Keratinocyte (primary cell): ENCODE measurements at regions not wholly inside any gene's neighbourhood (a gene's known extent, or its start where the extent isn't known, plus 50 kb on each side); places are given as distances from the start of the nearest gene placed in this dataset.

ENCODE experiments used
- DNase-seq: peaks from one replicate; pipeline ENCODE4 v3.0.0-alpha.2; 2011; ENCODE audit warnings: low read depth, missing footprints, low spot score
- FAIRE-seq: peaks from 2 replicates; lab custom pipeline; 2011; peaks lifted over from hg19 to GRCh38; lab: Jason Lieb, UNC
- H2AFZ ChIP-seq: 2 replicates; pipeline ENCODE4 v1.6.0; 2012; ENCODE audit warnings: low read length, control low read depth, inconsistent platforms; ENCODE audit not compliant: control insufficient read depth
- H3K27ac ChIP-seq: 2 replicates; pipeline ENCODE4 v1.5.1; 2011; ENCODE audit warnings: low read length; ENCODE audit not compliant: control insufficient read depth, insufficient read depth
- H3K27me3 ChIP-seq: 3 replicates; pipeline ENCODE4 v1.6.0; 2011; ENCODE audit warnings: low read length; ENCODE audit not compliant: control insufficient read depth, insufficient read depth; ENCODE audit errors: extremely low read depth
- H3K36me3 ChIP-seq, 2 experiments: 2 replicates in 1 of 2; 3 replicates in 1 of 2; pipeline ENCODE4 v1.5.1; 2011; ENCODE audit warnings: low read length in 2 of 2, mild to moderate bottlenecking in 1 of 2; ENCODE audit not compliant: control insufficient read depth in 2 of 2, insufficient read depth in 2 of 2; ENCODE audit errors: extremely low read depth in 1 of 2
- H3K4me1 ChIP-seq: 3 replicates; pipeline ENCODE4 v1.5.1; 2011; ENCODE audit warnings: low read length; ENCODE audit not compliant: control insufficient read depth, insufficient read depth; ENCODE audit errors: extremely low read depth
- H3K4me2 ChIP-seq: 3 replicates; pipeline ENCODE4 v1.6.0; 2011; ENCODE audit warnings: low read depth, low read length; ENCODE audit not compliant: control insufficient read depth, insufficient read depth; ENCODE audit errors: extremely low read depth
- H3K4me3 ChIP-seq, 3 experiments: fragments of 200-600 bp in 1 of 3; sonication (generic) in 1 of 3; 2 replicates in 2 of 3; 3 replicates in 1 of 3; pipeline ENCODE4 v1.5.1; 2011 to 2016; ENCODE audit warnings: low read length in 3 of 3, mild to moderate bottlenecking in 3 of 3, control low read depth in 2 of 3, inconsistent platforms in 1 of 3, low read depth in 1 of 3, mixed read lengths in 1 of 3, mixed run types in 1 of 3, moderate library complexity in 1 of 3; ENCODE audit not compliant: control insufficient read depth in 2 of 3, insufficient read depth in 2 of 3; ENCODE audit errors: extremely low read depth in 1 of 3
- H3K79me2 ChIP-seq: 2 replicates; pipeline ENCODE4 v1.6.0; 2012; ENCODE audit warnings: low read length; ENCODE audit not compliant: control insufficient read depth, insufficient read depth
- H3K9ac ChIP-seq: 3 replicates; pipeline ENCODE4 v1.6.0; 2011; ENCODE audit warnings: low read length; ENCODE audit not compliant: control insufficient read depth, insufficient read depth; ENCODE audit errors: extremely low read depth
- H3K9me1 ChIP-seq: 3 replicates; pipeline ENCODE4 v1.6.0; 2011; ENCODE audit warnings: low read length; ENCODE audit not compliant: control insufficient read depth, insufficient read depth; ENCODE audit errors: extremely low read depth
- H3K9me3 ChIP-seq: 2 replicates; pipeline ENCODE4 v1.5.1; 2012; ENCODE audit warnings: low read depth, low read length; ENCODE audit not compliant: control insufficient read depth
- H4K20me1 ChIP-seq: 3 replicates; pipeline ENCODE4 v1.6.0; 2011; ENCODE audit warnings: low read length; ENCODE audit not compliant: control insufficient read depth, insufficient read depth; ENCODE audit errors: extremely low read depth
- EZH2 ChIP-seq: IDR thresholded peaks from one replicate; pipeline ENCODE4 v1.6.1; 2012; ENCODE audit warnings: inconsistent platforms, mild to moderate bottlenecking, low read length, moderate library complexity
- dilution Hi-C: fragments of 300-500 bp; cut with MboI; formaldehyde crosslinking; loops from one replicate; pipeline ENCODE4 v1.7.0; 2020; ENCODE audit warnings: low sequenced_read_pairs; ENCODE audit not compliant: extremely low pct_ligation_motif_present
- TF ChIP-seq, protein P1 (sequence below), 3 experiments: IDR thresholded peaks in 1 of 3; conservative IDR thresholded peaks in 1 of 3; optimal IDR thresholded peaks in 1 of 3; 2 replicates in 2 of 3; 3 replicates in 1 of 3; pipeline versions ENCODE3 to v1.5.1; 2011; ENCODE audit warnings: low read length in 3 of 3, mild to moderate bottlenecking in 3 of 3, moderate library complexity in 2 of 3, control low read depth in 1 of 3, inconsistent platforms in 1 of 3; ENCODE audit not compliant: insufficient read depth in 2 of 3; ENCODE audit errors: extremely low read depth in 1 of 3

DNA sequence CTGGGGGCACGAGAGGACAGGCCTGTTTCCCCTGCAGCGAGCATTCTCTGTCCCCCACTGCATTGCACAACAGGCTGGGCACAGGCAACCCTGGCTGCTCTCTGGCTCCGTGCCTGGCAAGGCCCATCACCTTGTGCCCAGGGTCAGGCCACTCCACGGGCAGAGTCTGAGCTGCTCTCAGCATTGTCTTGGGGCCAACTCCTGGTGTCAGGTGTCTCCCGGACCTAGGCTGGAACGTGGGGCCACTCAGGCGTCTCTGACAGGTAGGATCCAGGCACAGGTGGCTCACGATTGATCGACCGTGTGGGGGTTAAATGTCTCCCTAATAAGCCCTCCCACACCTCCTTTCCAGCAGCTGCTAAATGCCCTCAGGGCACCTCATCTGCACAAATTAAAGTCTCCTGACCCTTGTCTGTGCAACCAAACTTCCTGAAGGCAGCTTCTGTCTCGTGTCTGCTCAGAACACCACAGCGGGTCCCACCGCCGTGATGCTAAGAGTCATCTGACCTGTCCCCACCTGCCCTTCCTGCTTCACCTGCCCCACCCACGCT, 66.6 kb upstream of the GPC1 start:
- Histone ChIP-seq H3K27ac (no peak overlapping the region), H3K4me1 (peaks cover 13% of the 10 kb centered on the region), H3K9me3 (no peaks in the 10 kb centered on the region), H4K20me1 (no peaks in the 10 kb centered on the region), H2AFZ (no peak overlapping the region), H3K27me3 (peaks cover 16% of the 10 kb centered on the region), H3K36me3 (no peaks in the 10 kb centered on the region), H3K9me1 (no peaks in the 10 kb centered on the region), H3K4me2 (no peak overlapping the region), H3K79me2 (no peaks in the 10 kb centered on the region), H3K4me3 (no peak overlapping the region), H3K9ac (no peak overlapping the region)
- FAIRE-seq, result no peak
- no peak for TF ChIP-seq EZH2
- TF ChIP-seq, protein P1, sequence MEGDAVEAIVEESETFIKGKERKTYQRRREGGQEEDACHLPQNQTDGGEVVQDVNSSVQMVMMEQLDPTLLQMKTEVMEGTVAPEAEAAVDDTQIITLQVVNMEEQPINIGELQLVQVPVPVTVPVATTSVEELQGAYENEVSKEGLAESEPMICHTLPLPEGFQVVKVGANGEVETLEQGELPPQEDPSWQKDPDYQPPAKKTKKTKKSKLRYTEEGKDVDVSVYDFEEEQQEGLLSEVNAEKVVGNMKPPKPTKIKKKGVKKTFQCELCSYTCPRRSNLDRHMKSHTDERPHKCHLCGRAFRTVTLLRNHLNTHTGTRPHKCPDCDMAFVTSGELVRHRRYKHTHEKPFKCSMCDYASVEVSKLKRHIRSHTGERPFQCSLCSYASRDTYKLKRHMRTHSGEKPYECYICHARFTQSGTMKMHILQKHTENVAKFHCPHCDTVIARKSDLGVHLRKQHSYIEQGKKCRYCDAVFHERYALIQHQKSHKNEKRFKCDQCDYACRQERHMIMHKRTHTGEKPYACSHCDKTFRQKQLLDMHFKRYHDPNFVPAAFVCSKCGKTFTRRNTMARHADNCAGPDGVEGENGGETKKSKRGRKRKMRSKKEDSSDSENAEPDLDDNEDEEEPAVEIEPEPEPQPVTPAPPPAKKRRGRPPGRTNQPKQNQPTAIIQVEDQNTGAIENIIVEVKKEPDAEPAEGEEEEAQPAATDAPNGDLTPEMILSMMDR (optimal IDR thresholded peaks at IDR 0.05 in 1 of 3, IDR thresholded peaks at IDR 0.05 in 1 of 3, conservative IDR thresholded peaks at IDR 0.05 in 1 of 3; ENCODE audit: extremely low read depth in 1 of 3, insufficient read depth in 2 of 3, low read length in 3 of 3), result no peak
- dilution Hi-C loops, result no loop called here
- peak; percentile 11 for DNase-seq

DNA sequence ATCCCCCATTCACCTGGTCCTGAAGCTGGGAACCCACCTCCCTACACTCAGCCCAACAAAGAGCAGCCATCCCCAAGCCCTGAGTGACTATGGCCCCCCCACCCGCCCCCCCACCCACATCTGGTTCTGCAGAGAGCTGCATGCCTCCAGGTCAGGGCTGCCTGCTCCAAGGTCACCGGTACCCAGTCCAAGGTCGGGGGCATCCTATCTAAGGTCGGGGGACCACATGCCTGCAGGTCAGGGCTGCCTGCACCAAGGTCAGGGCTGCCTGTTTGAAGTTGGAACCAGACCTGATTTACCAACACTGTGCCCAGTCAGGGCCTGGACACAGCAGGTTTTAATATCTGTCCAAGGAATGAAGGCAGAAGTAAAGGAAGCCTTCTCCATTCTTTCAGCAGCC, 66.1 kb upstream of the GPC1 start:
- H3K36me3 ChIP-seq, result no peaks in the 10 kb centered on the region
- no peak overlapping the region for H2AFZ ChIP-seq
- no peaks in the 10 kb centered on the region for H3K9me1 ChIP-seq
- DNase-seq, result no peak
- peak overlapping the region; percentile 56 for H3K27ac ChIP-seq
- no peaks in the 10 kb centered on the region for H4K20me1 ChIP-seq
- no peaks in the 10 kb centered on the region for H3K9me3 ChIP-seq
- H3K4me2 ChIP-seq, result peak overlapping the region; percentile 74
- TF ChIP-seq, protein P1 (optimal IDR thresholded peaks at IDR 0.05 in 1 of 3, IDR thresholded peaks at IDR 0.05 in 1 of 3, conservative IDR thresholded peaks at IDR 0.05 in 1 of 3; ENCODE audit: extremely low read depth in 1 of 3, insufficient read depth in 2 of 3, low read length in 3 of 3), result no peak
- no peak for TF ChIP-seq EZH2
- no peaks in the 10 kb centered on the region for H3K79me2 ChIP-seq
- peak overlapping the region; percentile 66 for H3K9ac ChIP-seq
- dilution Hi-C loops, result no loop called here
- FAIRE-seq, result no peak
- H3K4me1 ChIP-seq, result peaks cover 17% of the 10 kb centered on the region
- H3K27me3 ChIP-seq, result peaks cover 14% of the 10 kb centered on the region
- H3K4me3 ChIP-seq, result no peak overlapping the region
